Esophagus muscularis mucosa (tissue), 3 donors: ENCODE measurements at regions not wholly inside any gene's neighbourhood (a gene's known extent, or its start where the extent isn't known, plus 50 kb on each side); places are given as distances from the start of the nearest gene placed in this dataset.

Experiments
- POLR2A ChIP-seq: fragments of 450-650 bp; IDR thresholded peaks from one replicate; pipeline ENCODE4 v1.6.1; 2017; ENCODE audit warnings: antibody characterized with exemption, moderate library complexity, mild to moderate bottlenecking, low read depth
- POLR2AphosphoS5 ChIP-seq, 2 donors: sonication (generic); formaldehyde crosslinking; IDR thresholded peaks; one replicate each; pipeline ENCODE4 v1.6.1; 2017; ENCODE audit warnings: antibody characterized with exemption in 2 of 2
- TF ChIP-seq, protein P1 (sequence below), 3 experiments: fragments of 200-600 bp in 2 of 3; fragments of 450-650 bp in 1 of 3; sonication (generic) in 2 of 3; IDR thresholded peaks; one replicate each; pipeline ENCODE4 v1.5.1; 2017 to 2019; ENCODE audit warnings: antibody characterized with exemption in 3 of 3, mild to moderate bottlenecking in 2 of 3, moderate library complexity in 1 of 3

GRCh38 chr10:6787091-6787490, 207.0 kb upstream of the PRKCQ start:
- TF ChIP-seq, protein P1, sequence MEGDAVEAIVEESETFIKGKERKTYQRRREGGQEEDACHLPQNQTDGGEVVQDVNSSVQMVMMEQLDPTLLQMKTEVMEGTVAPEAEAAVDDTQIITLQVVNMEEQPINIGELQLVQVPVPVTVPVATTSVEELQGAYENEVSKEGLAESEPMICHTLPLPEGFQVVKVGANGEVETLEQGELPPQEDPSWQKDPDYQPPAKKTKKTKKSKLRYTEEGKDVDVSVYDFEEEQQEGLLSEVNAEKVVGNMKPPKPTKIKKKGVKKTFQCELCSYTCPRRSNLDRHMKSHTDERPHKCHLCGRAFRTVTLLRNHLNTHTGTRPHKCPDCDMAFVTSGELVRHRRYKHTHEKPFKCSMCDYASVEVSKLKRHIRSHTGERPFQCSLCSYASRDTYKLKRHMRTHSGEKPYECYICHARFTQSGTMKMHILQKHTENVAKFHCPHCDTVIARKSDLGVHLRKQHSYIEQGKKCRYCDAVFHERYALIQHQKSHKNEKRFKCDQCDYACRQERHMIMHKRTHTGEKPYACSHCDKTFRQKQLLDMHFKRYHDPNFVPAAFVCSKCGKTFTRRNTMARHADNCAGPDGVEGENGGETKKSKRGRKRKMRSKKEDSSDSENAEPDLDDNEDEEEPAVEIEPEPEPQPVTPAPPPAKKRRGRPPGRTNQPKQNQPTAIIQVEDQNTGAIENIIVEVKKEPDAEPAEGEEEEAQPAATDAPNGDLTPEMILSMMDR (IDR thresholded peaks at IDR 0.05): no peak
- TF ChIP-seq POLR2A (no peak), POLR2AphosphoS5 (IDR thresholded peaks at IDR 0.05) (no peak)
